Ovary (tissue), 3 donors: ENCODE measurements at regions not wholly inside any gene's neighbourhood (a gene's known extent, or its start where the extent isn't known, plus 50 kb on each side); places are given as distances from the start of the nearest gene placed in this dataset.

Experiments used
- EP300 ChIP-seq: sonication (generic); formaldehyde crosslinking; IDR thresholded peaks from one replicate; pipeline ENCODE4 v1.6.1; 2017; ENCODE audit warnings: antibody characterized with exemption
- TF ChIP-seq, protein P1 (sequence below), 3 donors: fragments of 450-650 bp in 2 of 3; fragments of 200-600 bp in 1 of 3; IDR thresholded peaks; one replicate each; pipeline versions ENCODE4 v1.5.1 to v1.8.0; 2016 to 2022; ENCODE audit warnings: antibody characterized with exemption in 3 of 3, mild to moderate bottlenecking in 1 of 3
- donor health status: DM: no; HTN: no; CAD: no.

DNA sequence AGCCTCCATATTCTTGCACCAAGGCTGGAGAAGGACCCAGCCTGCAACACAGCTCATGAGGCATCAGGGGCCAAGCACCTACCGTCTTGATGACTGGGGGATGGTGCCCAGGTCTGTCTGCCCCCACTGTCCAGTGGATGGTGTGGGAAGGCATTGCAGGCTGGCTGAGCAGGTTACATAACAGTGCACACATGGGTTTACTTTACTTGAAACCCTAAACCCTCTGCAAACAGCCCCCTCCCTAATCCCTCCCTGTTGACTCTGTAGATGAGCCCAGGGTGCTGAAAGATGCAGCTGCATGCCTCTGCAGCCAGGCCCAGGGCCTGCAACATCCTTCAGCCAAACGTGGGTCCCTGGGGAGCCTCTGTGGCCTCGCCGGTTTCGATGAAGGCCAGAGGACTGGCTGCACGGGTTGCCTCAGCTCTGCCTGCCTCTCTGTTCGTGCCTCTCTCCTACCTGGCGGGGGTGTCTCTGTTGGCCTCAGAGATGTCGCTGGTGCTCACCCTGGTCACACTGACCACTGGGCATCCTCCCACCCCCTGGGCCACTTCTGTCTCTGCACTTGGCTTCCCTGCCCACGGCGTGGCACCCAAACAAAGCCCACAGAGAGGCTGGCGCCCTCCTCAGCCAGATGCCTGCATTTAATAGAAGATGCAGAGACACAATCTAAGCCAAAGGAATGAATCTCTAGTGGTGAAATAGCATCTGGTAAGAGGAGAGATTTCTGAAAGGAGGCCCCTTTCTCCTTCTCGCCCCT, 95.1 kb downstream of the METRNL start:
- TF ChIP-seq, protein P1, sequence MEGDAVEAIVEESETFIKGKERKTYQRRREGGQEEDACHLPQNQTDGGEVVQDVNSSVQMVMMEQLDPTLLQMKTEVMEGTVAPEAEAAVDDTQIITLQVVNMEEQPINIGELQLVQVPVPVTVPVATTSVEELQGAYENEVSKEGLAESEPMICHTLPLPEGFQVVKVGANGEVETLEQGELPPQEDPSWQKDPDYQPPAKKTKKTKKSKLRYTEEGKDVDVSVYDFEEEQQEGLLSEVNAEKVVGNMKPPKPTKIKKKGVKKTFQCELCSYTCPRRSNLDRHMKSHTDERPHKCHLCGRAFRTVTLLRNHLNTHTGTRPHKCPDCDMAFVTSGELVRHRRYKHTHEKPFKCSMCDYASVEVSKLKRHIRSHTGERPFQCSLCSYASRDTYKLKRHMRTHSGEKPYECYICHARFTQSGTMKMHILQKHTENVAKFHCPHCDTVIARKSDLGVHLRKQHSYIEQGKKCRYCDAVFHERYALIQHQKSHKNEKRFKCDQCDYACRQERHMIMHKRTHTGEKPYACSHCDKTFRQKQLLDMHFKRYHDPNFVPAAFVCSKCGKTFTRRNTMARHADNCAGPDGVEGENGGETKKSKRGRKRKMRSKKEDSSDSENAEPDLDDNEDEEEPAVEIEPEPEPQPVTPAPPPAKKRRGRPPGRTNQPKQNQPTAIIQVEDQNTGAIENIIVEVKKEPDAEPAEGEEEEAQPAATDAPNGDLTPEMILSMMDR (IDR thresholded peaks at IDR 0.05): no peak
- TF ChIP-seq EP300: no peak
